ENCODE measurements at regions not wholly inside any gene's neighbourhood (a gene's known extent, or its start where the extent isn't known, plus 50 kb on each side); places are given as distances from the start of the nearest gene placed in this dataset.
"Not testable (repeated sequence)": the region's sequence is repeated elsewhere in the genome, so short reads cannot be mapped to it uniquely, and the experiment has no call there.

GRCh38 chr10:8344756-8345155 lies 290.3 kb downstream of the GATA3 start:
- H3K4me3 ChIP-seq (replicated peaks; ENCODE audit: low read depth, low read length) = no peak overlapping the region
- TF ChIP-seq, protein P1, sequence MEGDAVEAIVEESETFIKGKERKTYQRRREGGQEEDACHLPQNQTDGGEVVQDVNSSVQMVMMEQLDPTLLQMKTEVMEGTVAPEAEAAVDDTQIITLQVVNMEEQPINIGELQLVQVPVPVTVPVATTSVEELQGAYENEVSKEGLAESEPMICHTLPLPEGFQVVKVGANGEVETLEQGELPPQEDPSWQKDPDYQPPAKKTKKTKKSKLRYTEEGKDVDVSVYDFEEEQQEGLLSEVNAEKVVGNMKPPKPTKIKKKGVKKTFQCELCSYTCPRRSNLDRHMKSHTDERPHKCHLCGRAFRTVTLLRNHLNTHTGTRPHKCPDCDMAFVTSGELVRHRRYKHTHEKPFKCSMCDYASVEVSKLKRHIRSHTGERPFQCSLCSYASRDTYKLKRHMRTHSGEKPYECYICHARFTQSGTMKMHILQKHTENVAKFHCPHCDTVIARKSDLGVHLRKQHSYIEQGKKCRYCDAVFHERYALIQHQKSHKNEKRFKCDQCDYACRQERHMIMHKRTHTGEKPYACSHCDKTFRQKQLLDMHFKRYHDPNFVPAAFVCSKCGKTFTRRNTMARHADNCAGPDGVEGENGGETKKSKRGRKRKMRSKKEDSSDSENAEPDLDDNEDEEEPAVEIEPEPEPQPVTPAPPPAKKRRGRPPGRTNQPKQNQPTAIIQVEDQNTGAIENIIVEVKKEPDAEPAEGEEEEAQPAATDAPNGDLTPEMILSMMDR (IDR thresholded peaks at IDR 0.05; ENCODE audit: low read length, missing control alignments) = no peak
- DNase-seq (ENCODE audit: low read depth) = no peak

DNA sequence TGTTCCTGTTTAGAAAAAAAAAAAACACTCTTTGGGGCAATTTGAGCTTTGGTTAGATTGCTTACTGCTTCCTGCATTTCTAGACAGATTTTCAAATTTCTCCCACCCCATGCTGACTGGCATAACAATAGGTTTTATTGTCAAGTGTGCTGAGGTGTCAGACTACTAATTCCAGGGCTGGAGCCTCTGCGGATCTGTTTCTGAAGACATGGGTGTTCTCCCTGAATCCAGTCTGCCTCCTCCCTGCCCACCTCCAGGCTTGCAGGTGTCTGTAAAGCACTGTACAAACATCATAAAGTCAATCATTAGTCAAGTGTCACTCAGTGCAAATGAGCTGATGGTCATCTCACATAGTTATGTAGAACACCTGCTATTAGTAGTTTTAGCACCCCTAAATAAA lies 292.4 kb downstream of the GATA3 start:
- TF ChIP-seq, protein P1 (IDR thresholded peaks at IDR 0.05; ENCODE audit: low read length, missing control alignments) = no peak
- DNase-seq (ENCODE audit: low read depth) = no peak
- no peak overlapping the region for H3K4me3 ChIP-seq (replicated peaks; ENCODE audit: low read depth, low read length)

DNA sequence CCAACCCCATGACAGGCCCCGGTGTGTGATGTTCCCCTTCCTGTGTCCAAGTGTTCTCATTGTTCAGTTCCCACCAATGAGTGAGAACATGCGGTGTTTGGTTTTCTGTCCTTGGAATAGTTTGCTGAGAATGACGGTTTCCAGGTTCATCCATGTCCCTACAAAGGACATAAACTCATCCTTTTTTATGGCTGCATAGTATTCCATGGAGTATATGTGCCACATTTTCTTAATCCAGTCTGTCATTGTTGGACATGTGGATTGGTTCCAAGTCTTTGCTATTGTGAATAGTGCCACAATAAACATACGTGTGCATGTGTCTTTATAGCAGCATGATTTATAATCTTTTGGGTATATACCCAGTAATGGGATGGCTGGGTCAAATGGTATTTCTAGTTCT lies 293.1 kb downstream of the GATA3 start:
- not testable (repeated sequence) for H3K4me3 ChIP-seq (replicated peaks; ENCODE audit: low read depth, low read length); DNase-seq (ENCODE audit: low read depth)

DNA sequence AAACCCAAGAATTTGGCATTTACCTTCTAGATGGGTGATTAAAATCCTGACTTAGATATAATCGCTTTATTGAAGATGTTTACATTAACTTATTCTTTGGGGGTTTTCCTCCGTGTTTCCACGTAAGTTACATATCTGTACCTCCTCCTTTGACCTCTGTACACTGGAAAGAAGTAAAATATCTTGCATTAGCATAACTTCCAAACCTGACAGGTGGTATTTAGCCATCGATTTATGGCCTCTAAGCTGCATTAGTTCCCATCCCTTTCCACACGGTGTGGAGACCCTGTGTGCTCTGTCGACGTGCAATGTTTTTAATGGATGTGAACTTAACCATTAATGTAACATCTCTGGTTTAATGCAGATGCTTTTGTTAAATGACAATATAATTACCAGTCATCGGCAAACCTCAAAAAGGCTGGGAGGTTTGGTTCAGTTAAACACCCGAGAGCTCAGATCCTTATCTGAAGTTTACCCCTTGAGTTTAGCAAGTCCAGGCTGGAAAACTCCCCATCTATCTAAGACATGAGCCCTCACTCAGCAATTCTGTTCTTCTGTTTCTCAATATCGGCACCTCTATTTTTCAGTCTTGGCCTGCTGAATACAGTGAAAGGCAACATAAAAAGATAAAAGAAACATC lies 295.2 kb downstream of the GATA3 start:
- no peak overlapping the region for H3K4me3 ChIP-seq (replicated peaks; ENCODE audit: low read depth, low read length)
- TF ChIP-seq, protein P1 (IDR thresholded peaks at IDR 0.05; ENCODE audit: low read length, missing control alignments) = no peak
- DNase-seq (ENCODE audit: low read depth) = no peak

DNA sequence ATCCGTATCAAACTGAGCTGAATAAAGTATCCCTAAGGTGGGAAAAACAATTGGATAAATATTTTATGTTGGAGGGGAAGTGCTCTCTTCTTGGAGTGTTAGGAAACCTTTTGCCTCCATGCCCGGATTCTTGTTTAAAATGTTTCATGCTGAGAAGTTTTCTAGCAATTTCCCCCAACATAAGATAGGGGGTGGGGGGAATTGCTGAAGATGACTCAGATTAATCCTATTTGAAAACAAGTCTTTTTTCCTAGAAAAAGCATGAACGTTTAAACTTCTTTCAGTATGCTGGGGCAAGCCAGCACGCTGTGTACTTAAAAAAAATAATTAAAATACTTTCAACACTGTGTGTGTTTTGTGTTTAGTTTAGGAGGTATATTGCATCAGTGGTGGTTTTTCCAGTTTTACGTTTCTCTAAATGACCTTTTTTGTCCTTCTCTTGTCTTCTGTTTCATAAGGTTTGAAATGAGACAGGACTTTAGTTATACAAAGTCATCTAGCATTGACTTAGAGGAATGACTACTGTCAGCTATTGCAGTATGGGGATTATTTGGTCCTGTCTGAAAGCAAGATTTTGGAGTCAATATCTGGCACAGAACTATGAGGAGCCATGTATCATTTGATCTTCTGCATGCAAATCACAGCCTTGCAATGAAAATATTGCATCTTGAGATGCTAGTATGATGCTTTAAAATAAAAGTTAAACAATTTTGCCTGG lies 295.9 kb downstream of the GATA3 start:
- DNase-seq (ENCODE audit: low read depth) = no peak
- no peak overlapping the region for H3K4me3 ChIP-seq (replicated peaks; ENCODE audit: low read depth, low read length)
- TF ChIP-seq, protein P1 (IDR thresholded peaks at IDR 0.05; ENCODE audit: low read length, missing control alignments) = no peak

GRCh38 chr10:8352171-8353075 lies 297.9 kb downstream of the GATA3 start:
- TF ChIP-seq, protein P1 (IDR thresholded peaks at IDR 0.05; ENCODE audit: low read length, missing control alignments) = no peak
- H3K4me3 ChIP-seq (replicated peaks; ENCODE audit: low read depth, low read length) = no peak overlapping the region
- DNase-seq (ENCODE audit: low read depth) = no peak

GRCh38 chr10:8356283-8356682 lies 301.8 kb downstream of the GATA3 start:
- H3K4me3 ChIP-seq (replicated peaks; ENCODE audit: low read depth, low read length) = no peak overlapping the region
- no peak for DNase-seq (ENCODE audit: low read depth)
- TF ChIP-seq, protein P1 (IDR thresholded peaks at IDR 0.05; ENCODE audit: low read length, missing control alignments) = no peak
